Adipocyte (in vitro differentiated cells): ENCODE measurements at regions not wholly inside any gene's neighbourhood (a gene's known extent, or its start where the extent isn't known, plus 50 kb on each side); places are given as distances from the start of the nearest gene placed in this dataset.
A peak's percentile ranks its signal among the peaks of the same experiment; 100 is the strongest.

ENCODE experiments used
- DNase-seq: peaks from one replicate; pipeline ENCODE4 v3.0.0-alpha.2; 2015; ENCODE audit warnings: low read depth
- H3K27me3 ChIP-seq: replicated peaks from 2 replicates; pipeline ENCODE4 v1.7.0; 2013; ENCODE audit warnings: mild to moderate bottlenecking, low read length, moderate library complexity; ENCODE audit not compliant: control insufficient read depth, insufficient read depth
- H3K36me3 ChIP-seq: 2 replicates; pipeline ENCODE4 v1.7.0; 2013; ENCODE audit warnings: low read length, mild to moderate bottlenecking, moderate library complexity; ENCODE audit not compliant: control insufficient read depth, insufficient read depth, severe bottlenecking
- H3K4me1 ChIP-seq: 2 replicates; pipeline ENCODE4 v1.7.0; 2013; ENCODE audit warnings: mild to moderate bottlenecking, low read length, moderate library complexity; ENCODE audit not compliant: control insufficient read depth, insufficient read depth
- H3K4me3 ChIP-seq: 2 replicates; pipeline ENCODE4 v1.7.0; 2013; ENCODE audit warnings: mild to moderate bottlenecking, low read length, moderate library complexity
- H3K9ac ChIP-seq: 2 replicates; pipeline ENCODE4 v1.7.0; 2013; ENCODE audit warnings: mild to moderate bottlenecking, low read length, moderate library complexity
- H3K9me3 ChIP-seq: 2 replicates; pipeline ENCODE4 v1.7.0; 2013; ENCODE audit warnings: mild to moderate bottlenecking, low read length, moderate library complexity; ENCODE audit not compliant: control insufficient read depth

- Histone ChIP-seq H3K9me3 (no peaks in the 10 kb centered on the region), H3K36me3 (no peaks in the 10 kb centered on the region), H3K27me3 (no peaks in the 10 kb centered on the region), H3K4me1 (no peaks in the 10 kb centered on the region), H3K9ac (no peak overlapping the region), H3K4me3 (no peak overlapping the region)
- DNase-seq = no peak
Observed at GRCh38 chr1:187763976-187764375, 935.2 kb downstream of the PLA2G4A start.

- Histone ChIP-seq H3K36me3 (no peaks in the 10 kb centered on the region), H3K4me3 (no peak overlapping the region), H3K9me3 (no peaks in the 10 kb centered on the region), H3K9ac (no peak overlapping the region), H3K27me3 (no peaks in the 10 kb centered on the region), H3K4me1 (no peaks in the 10 kb centered on the region)
- DNase-seq = no peak
Observed at GRCh38 chr1:187771396-187771795, 942.6 kb downstream of the PLA2G4A start.

GRCh38 chr1:187773168-187773567 lies 944.4 kb downstream of the PLA2G4A start:
- no peaks in the 10 kb centered on the region for H3K36me3 ChIP-seq

GRCh38 chr1:187787736-187788135 lies 959.0 kb downstream of the PLA2G4A start:
- Histone ChIP-seq H3K9ac (no peak overlapping the region), H3K9me3 (no peaks in the 10 kb centered on the region), H3K27me3 (no peaks in the 10 kb centered on the region), H3K4me3 (no peak overlapping the region), H3K36me3 (no peaks in the 10 kb centered on the region), H3K4me1 (no peaks in the 10 kb centered on the region)
- DNase-seq = no peak

More at GRCh38 chr1:187773168-187773567, 944.4 kb downstream of the PLA2G4A start:
- no peak for DNase-seq
- Histone ChIP-seq H3K9ac (no peak overlapping the region), H3K4me3 (no peak overlapping the region), H3K27me3 (no peaks in the 10 kb centered on the region), H3K9me3 (no peaks in the 10 kb centered on the region), H3K4me1 (no peaks in the 10 kb centered on the region)

GRCh38 chr1:187788718-187789117 lies 960.0 kb downstream of the PLA2G4A start:
- Histone ChIP-seq H3K36me3 (no peaks in the 10 kb centered on the region), H3K9me3 (no peaks in the 10 kb centered on the region), H3K9ac (no peak overlapping the region), H3K4me3 (no peak overlapping the region), H3K27me3 (no peaks in the 10 kb centered on the region), H3K4me1 (no peaks in the 10 kb centered on the region)
- no peak for DNase-seq

- Histone ChIP-seq H3K4me3 (no peak overlapping the region), H3K36me3 (no peaks in the 10 kb centered on the region), H3K9ac (no peak overlapping the region), H3K9me3 (no peaks in the 10 kb centered on the region), H3K4me1 (no peaks in the 10 kb centered on the region), H3K27me3 (no peaks in the 10 kb centered on the region)
- no peak for DNase-seq
Observed at GRCh38 chr1:187790724-187791123, 962.0 kb downstream of the PLA2G4A start.

GRCh38 chr1:187794561-187794960 lies 965.8 kb downstream of the PLA2G4A start:
- H3K4me1 ChIP-seq = no peaks in the 10 kb centered on the region
- no peaks in the 10 kb centered on the region for H3K27me3 ChIP-seq
- H3K36me3 ChIP-seq = no peaks in the 10 kb centered on the region
- no peak overlapping the region for H3K9ac ChIP-seq
- H3K9me3 ChIP-seq = no peaks in the 10 kb centered on the region
- DNase-seq = no peak
- H3K4me3 ChIP-seq = no peak overlapping the region

- Histone ChIP-seq H3K27me3 (no peaks in the 10 kb centered on the region), H3K9ac (no peak overlapping the region), H3K4me1 (no peaks in the 10 kb centered on the region), H3K9me3 (no peaks in the 10 kb centered on the region), H3K4me3 (no peak overlapping the region), H3K36me3 (no peaks in the 10 kb centered on the region)
- no peak for DNase-seq
Observed at GRCh38 chr1:187809549-187809948, 980.8 kb downstream of the PLA2G4A start.

GRCh38 chr1:187816646-187817045 lies 987.9 kb downstream of the PLA2G4A start:
- H3K4me1 ChIP-seq = no peaks in the 10 kb centered on the region
- DNase-seq = peak; percentile 3
- no peak overlapping the region for H3K9ac ChIP-seq
- H3K36me3 ChIP-seq = no peaks in the 10 kb centered on the region
- H3K27me3 ChIP-seq = no peaks in the 10 kb centered on the region
- no peak overlapping the region for H3K4me3 ChIP-seq
- no peaks in the 10 kb centered on the region for H3K9me3 ChIP-seq

- no peaks in the 10 kb centered on the region for H3K4me1 ChIP-seq
- H3K9ac ChIP-seq = no peak overlapping the region
- DNase-seq = no peak
- peaks cover 10% of the 10 kb centered on the region for H3K9me3 ChIP-seq
- no peaks in the 10 kb centered on the region for H3K27me3 ChIP-seq
- no peak overlapping the region for H3K4me3 ChIP-seq
- H3K36me3 ChIP-seq = no peaks in the 10 kb centered on the region
Observed at GRCh38 chr1:187817782-187818181, 989.0 kb downstream of the PLA2G4A start.

- H3K36me3 ChIP-seq = no peaks in the 10 kb centered on the region
- H3K4me1 ChIP-seq = no peaks in the 10 kb centered on the region
- H3K9ac ChIP-seq = no peak overlapping the region
- DNase-seq = no peak
- no peak overlapping the region for H3K4me3 ChIP-seq
- H3K9me3 ChIP-seq = peaks cover 10% of the 10 kb centered on the region
- H3K27me3 ChIP-seq = no peaks in the 10 kb centered on the region
Observed at GRCh38 chr1:187819086-187819485, 990.3 kb downstream of the PLA2G4A start.

GRCh38 chr1:187836557-187836956 lies 1007.8 kb downstream of the PLA2G4A start:
- Histone ChIP-seq H3K27me3 (no peaks in the 10 kb centered on the region), H3K9me3 (no peaks in the 10 kb centered on the region), H3K9ac (no peak overlapping the region), H3K36me3 (no peaks in the 10 kb centered on the region), H3K4me3 (no peak overlapping the region), H3K4me1 (no peaks in the 10 kb centered on the region)
- DNase-seq = no peak
